ENCODE measurements at regions not wholly inside any gene's neighbourhood (a gene's known extent, or its start where the extent isn't known, plus 50 kb on each side); places are given as distances from the start of the nearest gene placed in this dataset.

DNA sequence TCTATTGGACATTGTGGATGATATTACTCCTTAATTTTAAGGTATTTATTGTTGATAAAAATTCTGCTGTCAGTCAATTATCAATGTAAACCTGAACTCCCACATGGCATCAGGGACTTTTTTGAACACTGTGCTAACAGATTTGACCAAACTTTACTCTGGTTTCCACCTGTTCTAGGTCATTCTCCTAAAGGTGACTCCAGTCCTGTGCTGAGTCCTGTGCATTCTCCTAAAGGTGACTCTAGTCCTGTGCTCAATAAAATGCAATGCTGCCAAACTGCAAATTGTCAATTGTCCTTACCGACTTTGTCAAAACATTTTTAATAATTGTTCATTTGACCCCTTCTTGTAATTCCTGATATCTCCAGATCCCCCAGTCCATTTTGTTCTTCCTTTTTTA lies 408.4 kb upstream of the EPHA7 start:
- Histone ChIP-seq H3K9me3 (no peaks in the 10 kb centered on the region), H3K9me2 (no peaks in the 10 kb centered on the region), H3K36me3 (replicated peaks in 1 of 2; ENCODE audit: control insufficient read depth in 1 of 2, insufficient read depth in 2 of 2, low read length in 1 of 2) (no peaks in the 10 kb centered on the region), H3K4me2 (no peak overlapping the region), H4K20me1 (ENCODE audit: insufficient read depth) (no peaks in the 10 kb centered on the region), H2AFZ (ENCODE audit: low read depth) (no peak overlapping the region), H3K4me1 (ENCODE audit: control insufficient read depth in 1 of 2, insufficient read depth in 2 of 2, low read depth in 1 of 2, low read length in 1 of 2) (no peaks in the 10 kb centered on the region), H3K27me3 (ENCODE audit: insufficient read depth) (no peaks in the 10 kb centered on the region), H3K9ac (no peak overlapping the region), H3F3A (replicated peaks; ENCODE audit: insufficient read depth) (no peaks in the 10 kb centered on the region), H3K4me3 (ENCODE audit: low read depth in 2 of 2, low read length in 1 of 2) (no peak overlapping the region), H3K79me2 (ENCODE audit: insufficient read depth) (no peaks in the 10 kb centered on the region), H3K27ac (ENCODE audit: low read depth in 2 of 2, low read length in 1 of 2) (no peak overlapping the region)
- no peak for DNase-seq
- ChIA-PET CTCF (no interaction called here), POLR2A (no interaction called here)
- 47% methylated on average over 1 of the region's 1 CpG for WGBS (ENCODE audit: low lambda C conversion rate)
- TF ChIP-seq MXI1 (IDR thresholded peaks at IDR 0.05; ENCODE audit: low read depth, low read length) (no peak), JUND (IDR thresholded peaks at IDR 0.05) (no peak), GABPA (IDR thresholded peaks at IDR 0.05; ENCODE audit: low read depth) (no peak), RXRA (IDR thresholded peaks at IDR 0.05; ENCODE audit: borderline replicate concordance, low read depth) (no peak)
- TF ChIP-seq, protein P1, sequence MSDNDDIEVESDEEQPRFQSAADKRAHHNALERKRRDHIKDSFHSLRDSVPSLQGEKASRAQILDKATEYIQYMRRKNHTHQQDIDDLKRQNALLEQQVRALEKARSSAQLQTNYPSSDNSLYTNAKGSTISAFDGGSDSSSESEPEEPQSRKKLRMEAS (IDR thresholded peaks at IDR 0.05; ENCODE audit: low read depth): no peak
- TF ChIP-seq, protein P2, sequence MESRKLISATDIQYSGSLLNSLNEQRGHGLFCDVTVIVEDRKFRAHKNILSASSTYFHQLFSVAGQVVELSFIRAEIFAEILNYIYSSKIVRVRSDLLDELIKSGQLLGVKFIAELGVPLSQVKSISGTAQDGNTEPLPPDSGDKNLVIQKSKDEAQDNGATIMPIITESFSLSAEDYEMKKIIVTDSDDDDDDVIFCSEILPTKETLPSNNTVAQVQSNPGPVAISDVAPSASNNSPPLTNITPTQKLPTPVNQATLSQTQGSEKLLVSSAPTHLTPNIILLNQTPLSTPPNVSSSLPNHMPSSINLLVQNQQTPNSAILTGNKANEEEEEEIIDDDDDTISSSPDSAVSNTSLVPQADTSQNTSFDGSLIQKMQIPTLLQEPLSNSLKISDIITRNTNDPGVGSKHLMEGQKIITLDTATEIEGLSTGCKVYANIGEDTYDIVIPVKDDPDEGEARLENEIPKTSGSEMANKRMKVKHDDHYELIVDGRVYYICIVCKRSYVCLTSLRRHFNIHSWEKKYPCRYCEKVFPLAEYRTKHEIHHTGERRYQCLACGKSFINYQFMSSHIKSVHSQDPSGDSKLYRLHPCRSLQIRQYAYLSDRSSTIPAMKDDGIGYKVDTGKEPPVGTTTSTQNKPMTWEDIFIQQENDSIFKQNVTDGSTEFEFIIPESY (IDR thresholded peaks at IDR 0.05; ENCODE audit: borderline replicate concordance, low read depth): no peak
- TF ChIP-seq, protein P3, sequence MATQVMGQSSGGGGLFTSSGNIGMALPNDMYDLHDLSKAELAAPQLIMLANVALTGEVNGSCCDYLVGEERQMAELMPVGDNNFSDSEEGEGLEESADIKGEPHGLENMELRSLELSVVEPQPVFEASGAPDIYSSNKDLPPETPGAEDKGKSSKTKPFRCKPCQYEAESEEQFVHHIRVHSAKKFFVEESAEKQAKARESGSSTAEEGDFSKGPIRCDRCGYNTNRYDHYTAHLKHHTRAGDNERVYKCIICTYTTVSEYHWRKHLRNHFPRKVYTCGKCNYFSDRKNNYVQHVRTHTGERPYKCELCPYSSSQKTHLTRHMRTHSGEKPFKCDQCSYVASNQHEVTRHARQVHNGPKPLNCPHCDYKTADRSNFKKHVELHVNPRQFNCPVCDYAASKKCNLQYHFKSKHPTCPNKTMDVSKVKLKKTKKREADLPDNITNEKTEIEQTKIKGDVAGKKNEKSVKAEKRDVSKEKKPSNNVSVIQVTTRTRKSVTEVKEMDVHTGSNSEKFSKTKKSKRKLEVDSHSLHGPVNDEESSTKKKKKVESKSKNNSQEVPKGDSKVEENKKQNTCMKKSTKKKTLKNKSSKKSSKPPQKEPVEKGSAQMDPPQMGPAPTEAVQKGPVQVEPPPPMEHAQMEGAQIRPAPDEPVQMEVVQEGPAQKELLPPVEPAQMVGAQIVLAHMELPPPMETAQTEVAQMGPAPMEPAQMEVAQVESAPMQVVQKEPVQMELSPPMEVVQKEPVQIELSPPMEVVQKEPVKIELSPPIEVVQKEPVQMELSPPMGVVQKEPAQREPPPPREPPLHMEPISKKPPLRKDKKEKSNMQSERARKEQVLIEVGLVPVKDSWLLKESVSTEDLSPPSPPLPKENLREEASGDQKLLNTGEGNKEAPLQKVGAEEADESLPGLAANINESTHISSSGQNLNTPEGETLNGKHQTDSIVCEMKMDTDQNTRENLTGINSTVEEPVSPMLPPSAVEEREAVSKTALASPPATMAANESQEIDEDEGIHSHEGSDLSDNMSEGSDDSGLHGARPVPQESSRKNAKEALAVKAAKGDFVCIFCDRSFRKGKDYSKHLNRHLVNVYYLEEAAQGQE (IDR thresholded peaks at IDR 0.05; ENCODE audit: low read depth, low read length): no peak

DNA sequence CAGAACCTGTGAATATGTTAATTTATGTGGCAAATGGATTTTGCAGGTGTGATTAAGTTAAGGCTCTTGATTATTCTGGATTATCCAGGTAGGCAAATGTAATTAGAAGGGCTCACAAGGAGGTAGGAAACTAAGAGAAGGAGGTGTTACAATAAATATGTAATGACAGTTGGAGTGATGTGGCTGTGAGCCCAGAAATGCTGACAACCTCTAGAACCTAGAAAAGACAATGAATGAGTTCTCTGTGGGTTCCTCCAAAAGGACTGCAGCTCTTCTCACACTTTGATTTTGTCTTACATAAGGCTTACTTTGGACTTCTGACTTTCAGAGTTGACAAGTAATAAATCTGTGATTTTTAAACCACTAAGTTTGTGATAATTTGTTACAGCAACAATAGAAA lies 406.6 kb upstream of the EPHA7 start:
- Histone ChIP-seq H4K20me1 (ENCODE audit: insufficient read depth) (no peaks in the 10 kb centered on the region), H3K27me3 (ENCODE audit: insufficient read depth) (no peaks in the 10 kb centered on the region), H3K9ac (no peak overlapping the region), H3K4me3 (ENCODE audit: low read depth in 2 of 2, low read length in 1 of 2) (no peak overlapping the region), H3F3A (replicated peaks; ENCODE audit: insufficient read depth) (no peaks in the 10 kb centered on the region), H3K27ac (ENCODE audit: low read depth in 2 of 2, low read length in 1 of 2) (no peak overlapping the region), H2AFZ (ENCODE audit: low read depth) (no peak overlapping the region), H3K79me2 (ENCODE audit: insufficient read depth) (no peaks in the 10 kb centered on the region), H3K4me2 (no peak overlapping the region), H3K9me2 (no peaks in the 10 kb centered on the region), H3K9me3 (no peaks in the 10 kb centered on the region), H3K4me1 (ENCODE audit: control insufficient read depth in 1 of 2, insufficient read depth in 2 of 2, low read depth in 1 of 2, low read length in 1 of 2) (no peaks in the 10 kb centered on the region), H3K36me3 (replicated peaks in 1 of 2; ENCODE audit: control insufficient read depth in 1 of 2, insufficient read depth in 2 of 2, low read length in 1 of 2) (no peaks in the 10 kb centered on the region)
- no peak for TF ChIP-seq TAF1 (IDR thresholded peaks at IDR 0.05; ENCODE audit: borderline replicate concordance, low read depth, low read length)
- TF ChIP-seq, protein P3 (IDR thresholded peaks at IDR 0.05; ENCODE audit: low read depth, low read length): no peak
- no peak for TF ChIP-seq SMC3 (IDR thresholded peaks at IDR 0.05; ENCODE audit: low read depth, low read length)
- TF ChIP-seq EZH2phosphoT487 (IDR thresholded peaks at IDR 0.05; ENCODE audit: borderline replicate concordance, low read depth): no peak
- no peak for TF ChIP-seq EP300 (IDR thresholded peaks at IDR 0.05; ENCODE audit: borderline replicate concordance in 1 of 2, low read depth in 1 of 2, low read length in 1 of 2)
- no peak for TF ChIP-seq RCOR1 (IDR thresholded peaks at IDR 0.05; ENCODE audit: low read length)
- TF ChIP-seq RAD21 (IDR thresholded peaks at IDR 0.05; ENCODE audit: low read length): no peak
- TF ChIP-seq CHD2 (IDR thresholded peaks at IDR 0.05; ENCODE audit: low read length, partially characterized antibody): no peak
- no peak for TF ChIP-seq GABPA (IDR thresholded peaks at IDR 0.05; ENCODE audit: low read depth)
- no peak for TF ChIP-seq MXI1 (IDR thresholded peaks at IDR 0.05; ENCODE audit: low read depth, low read length)
- TF ChIP-seq TCF12 (IDR thresholded peaks at IDR 0.05): no peak
- TF ChIP-seq SIN3A (IDR thresholded peaks at IDR 0.05; ENCODE audit: borderline replicate concordance, low read depth, low read length): no peak
- ChIA-PET POLR2A (no interaction called here), CTCF (no interaction called here)
- DNase-seq: no peak

Measured in SK-N-SH (cell line).